A549 (cell line): ENCODE measurements at regions not wholly inside any gene's neighbourhood (a gene's known extent, or its start where the extent isn't known, plus 50 kb on each side); places are given as distances from the start of the nearest gene placed in this dataset.

Source experiments
- POLR2A ChIP-seq: IDR thresholded peaks from 2 replicates; pipeline ENCODE4 v1.6.1; 2012; ENCODE audit warnings: mild to moderate bottlenecking, low read length
- TF ChIP-seq, protein P1 (sequence below): fragments of >200 bp; sonication (Bioruptor Twin); formaldehyde crosslinking; IDR thresholded peaks from 3 replicates; pipeline ENCODE4 v1.6.1; 2016
- TF ChIP-seq, protein P2 (sequence below): fragments of >200 bp; sonication (Bioruptor Twin); formaldehyde crosslinking; IDR thresholded peaks from 3 replicates; pipeline ENCODE4 v1.5.1; 2016

DNA sequence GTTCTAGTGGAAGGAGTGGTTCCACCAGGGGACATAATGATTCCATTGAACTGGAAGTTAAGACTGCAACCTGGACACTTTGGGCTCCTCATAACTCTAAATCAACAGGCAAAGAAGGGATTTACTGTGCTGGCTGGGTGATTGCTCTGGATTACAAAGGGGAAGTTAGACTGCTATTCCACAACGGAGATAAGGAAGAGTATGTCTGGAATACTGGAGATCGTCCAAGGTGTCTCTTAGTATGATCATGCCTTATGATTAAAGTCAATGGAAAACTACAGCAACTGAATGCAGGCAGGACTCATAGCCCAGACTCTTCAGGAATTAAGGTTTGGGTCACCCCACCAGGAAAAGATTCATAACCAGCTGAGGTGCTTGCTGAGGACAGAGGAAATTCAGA is 310.6 kb upstream of the MGMT start:
- TF ChIP-seq, protein P1, sequence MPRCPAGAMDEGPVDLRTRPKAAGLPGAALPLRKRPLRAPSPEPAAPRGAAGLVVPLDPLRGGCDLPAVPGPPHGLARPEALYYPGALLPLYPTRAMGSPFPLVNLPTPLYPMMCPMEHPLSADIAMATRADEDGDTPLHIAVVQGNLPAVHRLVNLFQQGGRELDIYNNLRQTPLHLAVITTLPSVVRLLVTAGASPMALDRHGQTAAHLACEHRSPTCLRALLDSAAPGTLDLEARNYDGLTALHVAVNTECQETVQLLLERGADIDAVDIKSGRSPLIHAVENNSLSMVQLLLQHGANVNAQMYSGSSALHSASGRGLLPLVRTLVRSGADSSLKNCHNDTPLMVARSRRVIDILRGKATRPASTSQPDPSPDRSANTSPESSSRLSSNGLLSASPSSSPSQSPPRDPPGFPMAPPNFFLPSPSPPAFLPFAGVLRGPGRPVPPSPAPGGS, result no peak
- no peak for TF ChIP-seq POLR2A
- TF ChIP-seq, protein P2, sequence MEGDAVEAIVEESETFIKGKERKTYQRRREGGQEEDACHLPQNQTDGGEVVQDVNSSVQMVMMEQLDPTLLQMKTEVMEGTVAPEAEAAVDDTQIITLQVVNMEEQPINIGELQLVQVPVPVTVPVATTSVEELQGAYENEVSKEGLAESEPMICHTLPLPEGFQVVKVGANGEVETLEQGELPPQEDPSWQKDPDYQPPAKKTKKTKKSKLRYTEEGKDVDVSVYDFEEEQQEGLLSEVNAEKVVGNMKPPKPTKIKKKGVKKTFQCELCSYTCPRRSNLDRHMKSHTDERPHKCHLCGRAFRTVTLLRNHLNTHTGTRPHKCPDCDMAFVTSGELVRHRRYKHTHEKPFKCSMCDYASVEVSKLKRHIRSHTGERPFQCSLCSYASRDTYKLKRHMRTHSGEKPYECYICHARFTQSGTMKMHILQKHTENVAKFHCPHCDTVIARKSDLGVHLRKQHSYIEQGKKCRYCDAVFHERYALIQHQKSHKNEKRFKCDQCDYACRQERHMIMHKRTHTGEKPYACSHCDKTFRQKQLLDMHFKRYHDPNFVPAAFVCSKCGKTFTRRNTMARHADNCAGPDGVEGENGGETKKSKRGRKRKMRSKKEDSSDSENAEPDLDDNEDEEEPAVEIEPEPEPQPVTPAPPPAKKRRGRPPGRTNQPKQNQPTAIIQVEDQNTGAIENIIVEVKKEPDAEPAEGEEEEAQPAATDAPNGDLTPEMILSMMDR, result no peak
